ENCODE measurements at regions not wholly inside any gene's neighbourhood (a gene's known extent, or its start where the extent isn't known, plus 50 kb on each side); places are given as distances from the start of the nearest gene placed in this dataset.

- no TSS peak for BruUV-seq (replicated peaks)
- FAIRE-seq (no peak), DNase-seq (ENCODE audit: low read depth, low spot score) (no peak)
- no peak overlapping the region for H2AFZ ChIP-seq (ENCODE audit: low read depth, low read length)
- H3K9ac ChIP-seq (replicated peaks; ENCODE audit: extremely low read depth, insufficient read depth, low read length) = no peak overlapping the region
- POLR2A ChIA-PET = no interaction called here
- H3K9me3 ChIP-seq (replicated peaks; ENCODE audit: control insufficient read depth, insufficient read depth, low read length) = no peaks in the 10 kb centered on the region
- no peaks in the 10 kb centered on the region for H3K9me1 ChIP-seq (replicated peaks; ENCODE audit: control insufficient read depth, extremely low read depth, insufficient read depth, low read length)
- TF ChIP-seq EZH2 (IDR thresholded peaks at IDR 0.05; ENCODE audit: borderline replicate concordance, low read depth, low read length, severe bottlenecking) = no peak
- intact Hi-C loops (cut with micrococcal nuclease) (no loop called here), dilution Hi-C loops (cut with MboI; ENCODE audit: extremely low pct_ligation_motif_present, low sequenced_read_pairs) (no loop called here)
- peaks cover 15% of the 10 kb centered on the region for H3K4me1 ChIP-seq (ENCODE audit: control insufficient read depth, extremely low read depth, insufficient read depth, low read length)
- CTCF ChIA-PET = interaction anchor here (0.9 kb wide), 1 partner anchor 54 kb away, joined by 3 read pairs; no protein-coding TSS in a partner anchor
- H3K79me2 ChIP-seq (ENCODE audit: control insufficient read depth, insufficient read depth, low read length) = no peaks in the 10 kb centered on the region
- no peaks in the 10 kb centered on the region for H4K20me1 ChIP-seq (replicated peaks; ENCODE audit: control insufficient read depth, extremely low read depth, insufficient read depth, low read length)
- no peak overlapping the region for H3K4me2 ChIP-seq (ENCODE audit: insufficient read depth, low read length)
- H3K27ac ChIP-seq (ENCODE audit: insufficient read depth, low read depth, low read length) = no peak overlapping the region
- H3K27me3 ChIP-seq (ENCODE audit: control insufficient read depth in 2 of 2, insufficient read depth in 2 of 2, low read length in 2 of 2) = no peaks in the 10 kb centered on the region
- H3K36me3 ChIP-seq (ENCODE audit: control insufficient read depth in 2 of 2, extremely low read depth in 1 of 2, insufficient read depth in 2 of 2, low read length in 2 of 2) = no peaks in the 10 kb centered on the region
- H3K4me3 ChIP-seq (replicated peaks in 1 of 3; ENCODE audit: insufficient read depth in 1 of 3, low read depth in 1 of 3, low read length in 3 of 3) = no peak overlapping the region
Observed at GRCh38 chr11:69359735-69360480, 66.0 kb downstream of the MYEOV start.

- Histone ChIP-seq H4K20me1 (replicated peaks; ENCODE audit: control insufficient read depth, extremely low read depth, insufficient read depth, low read length) (no peaks in the 10 kb centered on the region), H3K9me1 (replicated peaks; ENCODE audit: control insufficient read depth, extremely low read depth, insufficient read depth, low read length) (no peaks in the 10 kb centered on the region), H3K36me3 (ENCODE audit: control insufficient read depth in 2 of 2, extremely low read depth in 1 of 2, insufficient read depth in 2 of 2, low read length in 2 of 2) (no peaks in the 10 kb centered on the region), H3K9ac (replicated peaks; ENCODE audit: extremely low read depth, insufficient read depth, low read length) (no peak overlapping the region), H3K4me2 (ENCODE audit: insufficient read depth, low read length) (no peak overlapping the region), H3K79me2 (ENCODE audit: control insufficient read depth, insufficient read depth, low read length) (no peaks in the 10 kb centered on the region), H3K27ac (ENCODE audit: insufficient read depth, low read depth, low read length) (no peak overlapping the region), H2AFZ (ENCODE audit: low read depth, low read length) (no peak overlapping the region), H3K9me3 (replicated peaks; ENCODE audit: control insufficient read depth, insufficient read depth, low read length) (no peaks in the 10 kb centered on the region), H3K4me3 (replicated peaks in 1 of 3; ENCODE audit: insufficient read depth in 1 of 3, low read depth in 1 of 3, low read length in 3 of 3) (no peak overlapping the region), H3K27me3 (ENCODE audit: control insufficient read depth in 2 of 2, insufficient read depth in 2 of 2, low read length in 2 of 2) (no peaks in the 10 kb centered on the region), H3K4me1 (ENCODE audit: control insufficient read depth, extremely low read depth, insufficient read depth, low read length) (peaks cover 22% of the 10 kb centered on the region)
- dilution Hi-C loops (cut with MboI; ENCODE audit: extremely low pct_ligation_motif_present, low sequenced_read_pairs) (no loop called here), intact Hi-C loops (cut with micrococcal nuclease) (no loop called here)
- ChIA-PET CTCF (interaction anchor here (0.9 to 2.5 kb wide), 3 partner anchors 8 to 67 kb away, joined by 3 to 10 read pairs (median 10); partner anchors contain the start of gene MYEOV), POLR2A (no interaction called here)
- BruUV-seq (replicated peaks) = no TSS peak
- TF ChIP-seq CTCF (IDR thresholded peaks at IDR 0.05; ENCODE audit: extremely low read depth in 1 of 2, insufficient read depth in 1 of 2, low read depth in 1 of 2, low read length in 2 of 2) (no peak), POLR2A (IDR thresholded peaks at IDR 0.05; ENCODE audit: low read depth, low read length) (no peak), MYC (IDR thresholded peaks at IDR 0.05; ENCODE audit: low read depth, low read length) (no peak), POLR2AphosphoS5 (IDR thresholded peaks at IDR 0.05; ENCODE audit: insufficient read depth, low read depth, low read length) (no peak), EZH2 (IDR thresholded peaks at IDR 0.05; ENCODE audit: borderline replicate concordance, low read depth, low read length, severe bottlenecking) (no peak), JUN (IDR thresholded peaks at IDR 0.05; ENCODE audit: borderline replicate concordance, insufficient read depth, insufficient read length, low read depth) (no peak), GATA2 (IDR thresholded peaks at IDR 0.05; ENCODE audit: insufficient read depth, insufficient read length, low read depth, low read length) (no peak), FOS (IDR thresholded peaks at IDR 0.05; ENCODE audit: borderline replicate concordance, insufficient read depth, low read length) (no peak), MAX (IDR thresholded peaks at IDR 0.05; ENCODE audit: insufficient read depth, insufficient read length) (no peak)
- no peak for FAIRE-seq
- DNase-seq (ENCODE audit: low read depth, low spot score) = no peak
Observed at GRCh38 chr11:69360606-69361005, 66.7 kb downstream of the MYEOV start.
